ENCODE measurements at regions not wholly inside any gene's neighbourhood (a gene's known extent, or its start where the extent isn't known, plus 50 kb on each side); places are given as distances from the start of the nearest gene placed in this dataset.

DNA sequence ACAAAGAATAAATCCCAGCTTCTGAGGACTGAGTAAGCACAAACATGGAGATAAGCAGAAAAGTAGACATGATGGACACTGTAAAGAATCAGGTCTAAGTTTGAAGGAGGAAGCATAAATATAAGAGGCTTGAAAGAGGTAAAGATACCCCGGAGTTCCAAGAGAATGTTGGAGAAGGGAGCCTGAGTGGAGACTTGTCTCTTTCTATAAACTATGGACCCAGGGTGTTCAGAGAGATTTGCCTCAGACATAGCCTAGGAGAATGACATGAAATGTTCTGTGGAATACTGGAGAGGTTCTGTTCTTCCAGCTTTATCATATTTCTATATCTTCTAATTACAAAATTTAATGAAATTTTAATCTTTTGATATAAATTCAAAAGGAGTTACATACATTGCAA, 554.3 kb upstream of the B3GALT2 start:
- no peak for DNase-seq

DNA sequence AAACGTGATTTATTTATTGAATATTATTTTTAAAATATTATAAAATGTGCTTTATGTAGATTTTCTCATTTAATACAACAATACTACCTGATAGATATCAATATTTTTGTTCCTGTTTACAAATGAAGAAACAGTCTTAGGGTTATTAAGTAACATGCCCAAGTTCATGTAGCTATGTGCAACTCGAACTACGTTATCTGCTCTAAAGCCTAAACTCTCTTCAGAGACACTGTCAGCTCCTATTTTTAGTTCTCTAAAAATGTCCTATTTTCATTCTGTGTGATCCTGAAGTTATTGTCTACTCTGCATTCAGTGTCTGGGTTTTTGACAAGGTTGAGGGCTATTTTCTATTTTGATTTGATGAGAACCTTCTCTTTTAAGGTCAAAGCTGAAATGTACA, 550.1 kb upstream of the B3GALT2 start:
- DNase-seq = no peak

DNA sequence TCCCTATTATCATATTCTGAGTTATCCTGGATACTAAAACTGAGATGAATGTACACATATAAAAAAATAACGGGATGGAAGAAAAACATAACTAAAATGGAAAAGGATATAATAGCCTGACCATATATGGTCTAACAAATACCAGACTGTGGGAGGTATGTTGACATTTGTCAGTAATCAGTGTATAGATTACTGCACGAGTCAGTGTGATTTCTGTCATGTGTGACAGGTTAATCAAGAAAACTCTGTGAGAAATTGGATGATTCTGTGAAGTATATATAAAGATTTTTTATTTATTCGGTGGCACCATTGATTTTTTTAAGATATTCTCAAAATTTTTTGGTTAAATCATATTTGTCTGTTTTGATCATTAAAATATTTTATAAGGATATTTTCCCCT, 547.3 kb upstream of the B3GALT2 start:
- DNase-seq = no peak

DNA sequence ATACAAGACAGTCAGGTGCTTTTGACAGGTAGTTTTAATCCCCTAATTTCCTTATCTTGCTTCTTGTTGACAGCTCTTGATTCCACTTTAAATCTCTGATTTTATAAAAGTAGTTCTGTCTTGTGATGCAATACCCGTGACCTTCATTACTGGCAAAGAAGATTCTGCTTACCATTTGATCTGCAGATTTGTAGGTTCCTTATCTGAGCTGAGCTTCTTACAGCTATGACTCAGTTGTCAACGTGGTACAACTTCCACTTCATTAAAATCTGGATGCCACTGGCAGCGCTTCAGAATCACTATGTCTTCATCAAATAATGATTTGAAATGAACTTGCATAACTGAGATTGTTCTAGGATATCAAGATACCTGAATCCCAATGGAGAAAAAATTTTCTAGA, 543.6 kb upstream of the B3GALT2 start:
- no peak for DNase-seq

DNA sequence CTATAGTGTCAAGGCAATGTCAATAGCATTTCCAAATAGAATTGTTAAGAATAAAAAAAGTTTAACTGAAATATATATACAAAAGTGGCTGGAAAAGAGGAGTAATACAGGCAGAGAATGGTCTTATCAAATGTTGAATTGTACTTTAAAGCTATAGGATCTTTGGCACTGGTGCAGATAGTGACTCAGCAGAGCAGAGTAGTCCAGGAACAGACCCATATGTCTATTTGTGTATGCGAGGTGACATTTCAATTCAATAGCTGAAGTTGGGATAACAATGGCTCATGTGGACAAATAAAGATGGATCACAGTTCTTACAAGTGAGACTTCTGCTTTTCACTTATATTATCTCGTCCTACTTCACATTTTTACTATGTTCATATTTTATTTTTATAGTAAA, 543.0 kb upstream of the B3GALT2 start:
- DNase-seq = no peak

DNA sequence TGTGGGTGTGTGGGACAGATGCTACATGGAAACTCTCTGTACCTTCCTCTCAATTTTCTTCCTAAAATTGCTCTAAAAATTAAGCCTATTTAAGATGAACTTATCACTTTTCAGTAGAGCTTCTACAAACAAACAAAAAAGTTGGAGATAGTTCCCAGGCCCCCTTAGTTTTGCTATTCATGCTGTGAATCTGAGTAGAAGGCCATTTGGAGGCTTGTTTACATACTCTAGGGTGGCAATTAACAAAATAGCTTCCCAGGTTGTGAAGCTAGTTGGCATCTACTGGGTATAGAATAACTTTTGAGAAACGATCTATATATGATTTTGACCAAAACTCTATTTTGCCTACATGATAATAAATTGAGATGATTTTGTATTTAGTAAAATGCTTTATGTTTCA, 541.4 kb upstream of the B3GALT2 start:
- no peak for DNase-seq

DNA sequence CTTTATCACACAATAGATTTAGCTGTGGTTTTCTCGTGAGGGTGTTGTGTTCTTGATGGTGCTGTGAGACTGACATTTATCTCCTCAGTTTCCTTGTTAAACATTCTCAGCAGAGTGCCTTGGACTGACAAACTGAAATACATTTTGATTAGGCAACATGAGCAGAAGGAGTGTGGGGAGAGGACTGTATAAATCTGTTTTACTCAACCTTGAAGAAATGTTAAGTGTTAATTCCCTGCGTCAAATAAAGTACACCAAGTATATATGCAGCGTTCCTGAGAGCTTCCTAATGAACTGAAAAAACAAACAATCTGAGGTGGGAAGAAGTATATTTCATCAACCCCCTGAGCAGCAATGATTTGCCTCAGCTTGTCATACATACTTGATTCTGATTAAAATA, 540.3 kb upstream of the B3GALT2 start:
- DNase-seq = no peak

DNA sequence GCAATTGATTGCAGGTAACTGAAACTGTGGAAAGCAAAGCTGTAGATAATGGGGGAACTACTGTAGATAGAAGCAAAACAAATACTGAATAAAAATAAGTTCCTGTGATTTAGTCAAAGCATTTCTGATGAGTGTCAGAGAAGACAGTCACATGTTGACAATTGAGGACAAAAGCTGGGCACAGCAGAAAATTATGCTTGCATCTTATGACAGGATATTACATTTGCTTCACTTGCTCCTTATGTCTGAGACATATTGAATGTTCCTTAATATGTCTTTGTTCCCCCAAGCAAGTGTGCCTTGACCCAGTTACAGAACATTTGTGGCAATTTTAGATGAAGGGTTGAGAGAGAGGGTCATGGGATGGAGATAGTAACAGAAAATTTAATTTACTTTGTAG, 526.0 kb upstream of the B3GALT2 start:
- DNase-seq = no peak

DNA sequence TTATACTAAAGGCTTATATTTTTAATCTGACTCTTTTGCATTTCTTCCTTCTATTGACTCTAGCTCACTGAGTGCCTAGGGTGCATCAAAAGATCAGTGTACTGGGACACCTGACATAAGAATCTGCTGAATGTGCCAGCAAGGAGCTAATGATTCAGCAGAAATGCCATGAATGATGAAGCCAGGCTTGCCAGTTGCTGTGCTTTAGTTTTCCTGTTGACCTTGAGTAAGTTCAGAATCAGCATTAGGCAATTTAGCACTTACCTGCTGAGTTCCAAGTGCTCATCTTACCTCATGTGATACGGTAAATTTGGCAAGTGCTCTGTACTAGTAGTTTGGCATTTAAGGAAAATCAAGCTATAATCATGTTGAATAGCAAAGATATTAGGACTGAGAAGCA, 523.2 kb upstream of the B3GALT2 start:
- no peak for DNase-seq

DNA sequence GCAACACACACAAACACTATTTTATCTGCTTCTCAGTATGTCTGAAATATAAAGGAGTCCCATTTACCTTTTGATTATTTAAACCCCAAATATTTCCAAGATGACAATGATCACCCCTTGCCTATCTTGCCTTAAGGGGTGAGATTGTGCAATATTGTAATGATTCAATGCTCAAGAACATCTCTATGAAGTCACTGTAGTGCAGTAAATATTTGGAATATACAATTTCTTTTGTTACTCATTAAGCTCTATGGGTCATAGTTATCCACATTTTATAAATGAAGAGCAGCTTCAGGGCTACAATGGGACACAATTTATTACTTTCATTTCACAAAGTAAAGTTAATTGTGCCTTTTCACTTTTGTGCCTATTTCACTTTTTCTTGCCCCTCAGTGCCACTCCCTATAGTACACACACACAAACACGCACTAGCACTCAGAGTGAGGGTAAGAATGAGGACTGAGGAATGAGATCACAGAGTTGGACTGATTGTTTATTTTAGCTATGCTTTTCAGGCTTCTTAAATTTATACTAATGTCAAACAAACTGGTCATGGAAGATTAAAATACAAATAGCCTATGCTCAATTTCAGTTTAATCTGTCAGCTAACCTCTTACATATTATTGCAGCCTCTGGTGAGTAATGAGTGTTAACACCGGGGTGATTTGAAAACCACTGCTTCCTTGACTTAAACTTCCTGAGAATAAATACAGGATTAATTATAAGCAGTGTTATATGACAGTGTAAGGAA, 521.0 kb upstream of the B3GALT2 start:
- no peak for DNase-seq

DNA sequence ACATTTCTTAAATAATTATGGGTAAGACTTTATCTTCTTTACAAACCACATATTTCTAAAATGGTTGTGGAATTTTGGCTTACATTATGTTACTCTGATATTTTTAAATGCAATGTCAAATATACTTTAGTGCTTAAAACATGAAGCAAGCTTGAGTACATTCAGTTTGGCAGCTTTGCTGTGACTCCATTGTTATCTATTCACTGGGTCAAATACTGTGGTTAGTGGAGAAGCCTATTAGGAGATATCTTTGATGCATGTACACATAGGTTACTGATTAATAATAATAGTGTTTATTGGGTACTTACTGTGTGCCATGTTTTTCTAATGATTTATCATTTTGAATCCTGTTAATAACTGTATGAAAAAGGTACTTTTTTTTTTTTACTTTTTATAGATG, 520.4 kb upstream of the B3GALT2 start:
- DNase-seq = no peak

DNA sequence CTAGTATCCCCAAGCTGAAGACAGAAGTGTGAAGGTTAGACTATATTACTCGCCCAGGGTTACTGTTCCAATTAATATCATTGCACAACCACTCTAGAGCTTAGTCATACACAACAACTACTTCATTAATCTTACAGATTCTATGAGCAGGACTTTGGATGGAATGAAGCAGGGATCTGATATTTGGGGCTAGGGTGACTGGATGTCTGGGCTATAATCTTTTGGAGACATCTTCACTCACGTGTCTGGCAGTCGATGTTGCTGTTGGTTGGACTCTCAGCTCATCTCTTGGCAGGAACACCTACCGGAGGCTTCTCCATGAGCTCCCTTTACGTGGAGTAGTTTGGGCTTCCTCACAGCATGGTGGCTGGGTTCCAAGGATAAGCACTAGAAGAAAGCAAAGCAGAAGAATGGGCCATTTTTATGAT, 519.2 kb upstream of the B3GALT2 start:
- no peak for DNase-seq

DNA sequence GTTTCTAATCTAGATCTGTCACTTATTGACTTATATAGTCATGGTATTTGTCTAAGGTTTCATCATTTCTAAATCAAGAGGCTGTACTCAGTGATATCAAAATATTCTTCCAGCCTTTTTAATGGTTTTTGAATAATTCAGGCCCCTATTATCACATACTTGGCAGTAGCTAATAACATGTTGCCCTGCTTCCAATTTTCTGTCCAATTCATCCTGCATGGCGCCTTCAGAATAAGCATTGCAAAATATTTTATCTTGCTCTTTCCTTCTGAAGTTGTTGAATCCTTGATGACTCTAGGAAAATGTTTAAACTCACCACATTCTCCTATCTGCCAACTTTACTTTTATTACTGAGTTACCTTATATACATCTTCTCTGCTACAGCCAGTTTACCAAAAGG, 517.2 kb upstream of the B3GALT2 start:
- DNase-seq = no peak

DNA sequence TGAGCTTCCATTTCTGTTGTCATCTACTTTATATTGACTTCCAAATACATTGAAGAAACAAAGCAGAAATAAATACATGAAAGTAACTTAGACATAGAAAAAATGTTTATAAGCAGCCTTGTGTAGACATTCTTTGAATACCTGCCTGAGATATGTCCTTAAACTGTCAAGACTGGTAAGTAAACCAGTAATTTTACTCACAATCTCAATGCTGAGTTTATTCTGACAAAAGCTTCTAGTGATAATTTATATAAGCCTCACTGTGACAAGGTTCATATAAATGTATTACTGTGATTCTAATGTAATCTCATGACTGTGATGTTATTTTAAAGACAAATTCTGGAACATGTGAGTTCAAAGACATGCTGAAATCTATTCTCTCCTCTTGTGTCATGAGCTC, 516.7 kb upstream of the B3GALT2 start:
- no peak for DNase-seq

DNA sequence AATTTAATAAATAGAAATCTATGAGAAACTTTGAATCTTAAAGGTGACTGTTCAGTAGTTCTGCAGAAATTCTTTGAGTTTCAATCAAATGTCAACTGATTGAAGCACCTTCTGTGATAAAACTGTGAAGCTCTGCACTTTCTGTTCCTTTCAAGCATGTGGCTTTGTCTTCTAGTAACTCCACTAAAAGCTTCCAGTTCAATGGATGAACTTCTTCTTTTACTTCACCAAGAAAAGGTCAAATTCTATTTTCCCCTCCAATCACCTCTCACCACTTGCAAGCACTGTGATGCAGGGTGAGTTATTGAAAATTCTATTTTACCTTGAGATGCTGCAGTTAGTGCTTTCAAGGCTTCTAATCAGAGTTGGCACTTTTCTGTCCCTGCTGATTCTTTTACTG, 515.3 kb upstream of the B3GALT2 start:
- no peak for DNase-seq

DNA sequence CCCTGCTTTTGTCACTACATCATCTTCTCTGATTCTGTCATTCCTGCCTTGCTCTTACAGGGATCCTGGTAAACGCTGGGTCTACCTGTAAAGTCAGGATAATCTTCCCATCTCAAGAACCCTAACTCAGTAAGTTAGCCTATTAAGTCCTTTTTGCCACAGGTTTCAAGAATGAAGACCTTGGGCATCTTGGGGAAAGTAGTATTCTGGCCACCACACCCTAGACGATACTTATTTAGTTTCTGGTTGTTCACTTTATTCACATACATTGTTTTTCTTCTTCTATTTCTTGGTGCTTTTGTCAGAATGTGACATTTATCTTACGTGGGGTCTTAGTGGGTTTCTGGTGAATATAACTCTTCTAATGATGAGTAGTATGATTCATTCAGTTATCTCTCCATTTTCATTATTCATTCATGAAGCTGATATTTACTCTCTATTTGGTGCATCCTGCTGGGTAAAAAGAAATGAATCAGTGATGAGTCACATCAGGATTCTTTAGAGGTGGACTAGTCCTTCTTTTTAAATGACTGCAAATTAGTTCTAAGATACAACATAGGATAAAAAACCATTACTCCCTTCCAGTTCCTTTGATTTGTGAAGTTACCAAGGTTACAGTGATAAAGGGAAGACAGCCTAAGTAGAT, 514.4 kb upstream of the B3GALT2 start:
- DNase-seq = no peak

DNA sequence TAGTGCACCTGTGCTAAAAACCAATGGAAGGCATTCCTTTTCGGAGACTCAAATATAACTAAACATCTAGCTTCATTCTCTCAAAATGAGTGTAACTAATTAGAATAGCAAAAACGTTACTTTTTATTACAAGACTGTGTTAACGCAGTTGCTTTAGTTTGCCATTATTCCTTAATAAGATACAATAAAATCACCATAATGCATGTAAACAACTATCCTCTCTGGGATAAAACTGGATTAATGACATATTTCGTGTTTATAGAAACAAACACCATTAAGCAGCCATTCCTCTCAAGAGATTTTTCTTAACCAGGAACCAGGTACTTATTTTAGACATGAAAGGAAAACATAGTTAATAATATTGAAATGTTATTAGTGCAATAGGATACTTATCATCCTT, 512.8 kb upstream of the B3GALT2 start:
- DNase-seq = no peak

DNA sequence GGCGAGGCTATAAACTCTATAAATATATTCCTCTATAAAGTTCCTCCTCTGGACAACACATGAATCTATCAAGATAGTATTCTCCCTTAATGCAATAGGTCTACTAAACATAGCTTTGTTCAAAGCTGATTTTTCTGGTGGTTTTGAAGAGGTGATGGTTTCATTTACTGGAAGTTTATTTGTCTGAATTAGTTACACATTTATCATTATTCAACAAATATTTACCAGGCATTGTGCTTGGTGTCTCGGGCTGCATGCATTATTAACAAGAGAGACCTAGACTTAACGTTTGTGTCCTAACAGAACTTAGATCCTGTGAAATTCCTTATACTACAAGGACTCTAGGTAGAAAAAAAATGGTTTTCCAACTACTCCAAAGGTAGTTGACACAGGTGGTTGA, 511.4 kb upstream of the B3GALT2 start:
- DNase-seq = no peak

DNA sequence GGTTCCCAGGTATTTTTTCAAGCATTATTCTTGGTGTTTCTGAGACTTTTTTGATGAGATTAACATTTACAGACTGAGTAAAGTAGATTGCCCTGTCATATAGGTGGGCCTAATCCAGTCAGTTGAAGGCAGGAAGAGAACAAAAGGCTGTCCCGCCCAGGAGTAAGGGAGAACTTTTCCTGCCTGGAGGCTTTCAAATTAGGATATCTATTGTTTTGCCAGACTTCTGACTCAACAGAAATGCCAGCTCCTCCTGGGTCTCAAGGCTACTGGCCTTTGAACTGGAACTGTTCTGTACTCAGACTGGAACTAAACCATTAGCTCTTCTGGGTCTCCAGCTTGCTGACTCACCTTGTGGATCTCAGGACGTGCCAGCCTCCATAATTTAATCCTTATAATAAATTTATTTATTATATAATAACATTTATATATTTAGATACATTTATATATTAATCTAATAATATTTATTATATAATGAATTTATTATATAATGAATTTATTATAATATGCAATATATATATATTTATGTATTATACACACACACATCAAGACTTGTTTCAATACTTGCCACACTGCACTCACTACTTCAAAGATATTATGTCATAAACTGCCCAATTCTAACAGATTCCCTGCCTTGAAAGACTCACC, 510.8 kb upstream of the B3GALT2 start:
- DNase-seq = no peak

DNA sequence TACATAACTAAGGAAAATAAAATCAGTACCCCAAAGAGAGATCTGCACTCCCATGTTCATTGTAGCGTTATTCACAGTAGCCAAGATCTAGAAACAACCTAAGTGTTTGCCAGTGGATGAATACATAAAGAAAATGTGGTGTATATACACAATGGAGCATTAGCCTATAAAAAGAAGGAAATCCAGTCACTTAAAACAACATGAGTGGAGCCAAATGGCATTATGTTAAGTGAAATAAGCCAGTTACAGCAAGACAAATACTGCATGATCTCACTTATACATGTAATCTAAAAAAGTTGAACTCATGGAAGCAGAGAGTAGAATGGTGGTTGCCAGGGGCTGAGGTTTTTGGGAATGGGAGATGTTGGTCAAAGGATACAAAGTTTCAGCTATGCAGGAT, 508.3 kb upstream of the B3GALT2 start:
- no peak for DNase-seq

DNA sequence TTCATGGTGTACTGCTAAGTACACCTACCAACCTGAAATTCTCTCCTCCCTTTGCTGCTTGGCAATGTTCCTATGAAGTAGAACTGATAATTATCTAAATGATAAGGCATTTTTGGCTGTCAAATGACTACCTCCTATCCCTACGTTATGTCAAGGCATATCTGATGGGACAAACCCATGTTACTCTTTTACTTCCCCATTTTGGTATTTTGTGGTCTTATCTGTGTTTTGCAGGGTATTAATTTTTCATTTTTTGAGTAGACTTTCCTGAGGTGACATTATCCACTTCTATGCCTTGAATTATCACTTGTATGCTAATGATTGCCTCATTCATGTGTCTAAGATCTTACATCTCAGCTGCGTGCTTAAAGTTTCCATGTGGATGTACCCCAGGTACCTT, 499.6 kb upstream of the B3GALT2 start:
- DNase-seq = no peak

DNA sequence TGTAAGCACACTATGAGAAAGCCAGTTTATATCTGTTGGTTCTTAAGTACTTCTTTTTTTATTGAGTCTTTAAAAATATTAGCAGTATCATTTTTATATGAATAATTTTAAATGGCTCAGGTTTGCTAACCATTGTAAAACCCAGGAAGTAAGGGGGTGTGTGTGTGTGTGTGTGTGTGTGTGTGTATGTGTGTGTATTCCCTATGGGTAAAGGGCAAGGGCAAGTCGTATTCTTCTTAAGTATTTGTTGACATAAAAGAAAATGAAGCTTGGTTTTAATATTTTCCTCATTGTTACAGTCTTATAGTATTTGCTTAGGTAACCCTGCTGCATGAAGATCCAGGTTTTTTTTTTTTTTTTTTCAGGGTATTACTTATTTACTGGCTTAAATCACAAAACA, 495.0 kb upstream of the B3GALT2 start:
- DNase-seq = no peak

DNA sequence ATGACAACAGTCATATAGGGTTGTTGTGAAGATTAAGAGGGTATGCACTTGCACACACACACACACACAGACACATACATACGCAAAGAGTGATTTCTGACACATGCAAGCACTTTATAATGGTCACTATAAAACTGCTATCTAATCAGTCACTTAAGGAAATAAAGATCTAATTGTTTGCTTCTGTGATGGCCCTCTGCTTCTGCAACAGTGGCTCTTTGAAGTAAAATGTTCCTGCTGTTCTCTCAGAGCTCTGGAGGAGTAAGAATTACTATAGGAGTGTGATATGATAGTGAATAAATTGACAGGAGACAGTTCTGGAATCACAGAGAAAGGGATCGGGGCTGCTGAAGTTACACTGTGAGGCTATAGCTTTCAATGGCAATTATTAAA, 494.5 kb upstream of the B3GALT2 start:
- DNase-seq = no peak

DNA sequence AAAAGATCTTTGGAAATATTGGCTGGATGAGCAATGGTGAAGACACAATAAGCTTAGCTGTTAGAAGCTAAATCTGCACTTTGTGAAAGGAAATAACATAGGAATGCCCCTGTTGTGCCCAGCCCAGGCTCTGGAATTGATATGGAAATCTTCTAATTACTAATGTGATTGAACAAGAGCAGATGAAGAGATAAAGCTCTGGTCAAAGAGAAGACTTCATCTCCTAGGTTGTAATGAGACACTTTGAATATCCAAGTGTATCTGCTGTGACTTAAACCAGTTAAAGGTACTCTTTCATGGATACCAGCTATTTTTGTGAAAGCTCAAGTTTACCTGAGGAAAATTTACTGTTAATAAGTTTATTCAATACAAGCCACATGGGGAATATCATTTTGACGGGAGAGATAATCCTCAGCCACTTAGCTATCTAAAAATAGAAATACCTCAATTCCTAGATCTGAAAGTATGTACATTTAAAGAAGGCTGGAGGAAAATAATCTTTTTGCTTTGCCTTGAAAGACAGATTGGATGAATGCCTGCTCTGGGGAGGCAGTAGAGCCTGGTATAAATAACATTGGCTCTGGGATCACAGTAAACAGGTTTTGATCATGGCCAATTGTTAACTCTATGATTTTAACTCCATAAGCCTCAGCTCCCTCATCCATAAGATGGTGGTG, 494.0 kb upstream of the B3GALT2 start:
- DNase-seq = no peak
